NCI-H226 (cell line): ENCODE measurements at regions not wholly inside any gene's neighbourhood (a gene's known extent, or its start where the extent isn't known, plus 50 kb on each side); places are given as distances from the start of the nearest gene placed in this dataset.
"Not testable (repeated sequence)": the region's sequence is repeated elsewhere in the genome, so short reads cannot be mapped to it uniquely, and the experiment has no call there.

Experiments used
- DNase-seq: peaks from one replicate; pipeline ENCODE4 v3.0.0-alpha.2; 2015

GRCh38 chr4:159552979-159553768, 450.3 kb downstream of the RAPGEF2 start:
- no peak for DNase-seq

- DNase-seq: no peak
Observed at GRCh38 chr4:159555873-159556272, 453.0 kb downstream of the RAPGEF2 start.

GRCh38 chr4:159562366-159562765, 459.5 kb downstream of the RAPGEF2 start:
- no peak for DNase-seq

GRCh38 chr4:159563257-159563656, 460.4 kb downstream of the RAPGEF2 start:
- DNase-seq: no peak

- no peak for DNase-seq
Observed at GRCh38 chr4:159564615-159565014, 461.7 kb downstream of the RAPGEF2 start.

GRCh38 chr4:159566786-159567185, 463.9 kb downstream of the RAPGEF2 start:
- DNase-seq: no peak

GRCh38 chr4:159577241-159577640, 474.4 kb downstream of the RAPGEF2 start:
- no peak for DNase-seq

- no peak for DNase-seq
Observed at GRCh38 chr4:159582685-159583084, 479.8 kb downstream of the RAPGEF2 start.

- no peak for DNase-seq
Observed at GRCh38 chr4:159592898-159593556, 490.1 kb downstream of the RAPGEF2 start.

GRCh38 chr4:159593681-159594080, 490.8 kb downstream of the RAPGEF2 start:
- no peak for DNase-seq

GRCh38 chr4:159594576-159594975, 491.7 kb downstream of the RAPGEF2 start:
- DNase-seq: no peak

- DNase-seq: not testable (repeated sequence)
Observed at GRCh38 chr4:159595101-159595500, 492.2 kb downstream of the RAPGEF2 start.

GRCh38 chr4:159598602-159599001, 495.7 kb downstream of the RAPGEF2 start:
- no peak for DNase-seq

- DNase-seq: no peak
Observed at GRCh38 chr4:159600061-159600460, 497.2 kb downstream of the RAPGEF2 start.

GRCh38 chr4:159604781-159605180, 501.9 kb downstream of the RAPGEF2 start:
- no peak for DNase-seq

- DNase-seq: no peak
Observed at GRCh38 chr4:159606835-159607234, 504.0 kb downstream of the RAPGEF2 start.

GRCh38 chr4:159607809-159608208, 504.9 kb downstream of the RAPGEF2 start:
- no peak for DNase-seq

- DNase-seq: no peak
Observed at GRCh38 chr4:159608436-159608835, 505.6 kb downstream of the RAPGEF2 start.

- no peak for DNase-seq
Observed at GRCh38 chr4:159632031-159632430, 529.2 kb downstream of the RAPGEF2 start.

- no peak for DNase-seq
Observed at GRCh38 chr4:159639671-159640323, 536.9 kb downstream of the RAPGEF2 start.

- DNase-seq: no peak
Observed at GRCh38 chr4:159649237-159649636, 546.4 kb downstream of the RAPGEF2 start.

- no peak for DNase-seq
Observed at GRCh38 chr4:159652871-159653270, 550.0 kb downstream of the RAPGEF2 start.

GRCh38 chr4:159655547-159655946, 552.7 kb downstream of the RAPGEF2 start:
- DNase-seq: no peak

- DNase-seq: no peak
Observed at GRCh38 chr4:159669094-159669493, 566.2 kb downstream of the RAPGEF2 start.
